Caco-2 (cell line): ENCODE measurements at regions not wholly inside any gene's neighbourhood (a gene's known extent, or its start where the extent isn't known, plus 50 kb on each side); places are given as distances from the start of the nearest gene placed in this dataset.

Source experiments
- BruUV-seq: library from RNA; stranded (reverse); fragments of 400-500 nt; replicated peaks from 2 replicates; lab custom pipeline; 2021; lab: Mats Ljungman, UMichigan
- CTCF ChIA-PET: fragments of 300-600 bp; sonication (Branson Sonifier 250); formaldehyde crosslinking; loops from one replicate; lab custom pipeline; 2022; ENCODE audit warnings: antibody characterized with exemption; lab: Charles Lee
- POLR2A ChIA-PET: fragments of 300-600 bp; sonication (Branson Sonifier 250); formaldehyde crosslinking; loops from one replicate; lab custom pipeline; 2022; ENCODE audit warnings: antibody characterized with exemption; lab: Charles Lee
- DNase-seq, 2 experiments: peaks; one replicate each; pipeline versions ENCODE4 v3.0.0 to v3.0.0-alpha.2; 2020 to 2022
- H3K27me3 ChIP-seq: replicated peaks from 2 replicates; pipeline ENCODE4 v1.6.0; 2011; ENCODE audit warnings: low read length; ENCODE audit not compliant: control insufficient read depth, insufficient read depth
- H3K36me3 ChIP-seq: 2 replicates; pipeline ENCODE4 v1.5.1; 2011; ENCODE audit warnings: low read length; ENCODE audit not compliant: control insufficient read depth, insufficient read depth
- H3K4me1 ChIP-seq: fragments of 250-450 bp; sonication (Bioruptor Pico); 2 replicates; pipeline ENCODE4 v1.5.1; 2020; ENCODE audit warnings: mild to moderate bottlenecking
- H3K4me3 ChIP-seq: 2 replicates; pipeline ENCODE4 v1.5.1; 2011; ENCODE audit warnings: low read depth, mild to moderate bottlenecking, control low read depth, low read length
- H3K9me3 ChIP-seq: fragments of 250-450 bp; sonication (Bioruptor Pico); 2 replicates; pipeline ENCODE4 v1.5.1; 2020; ENCODE audit warnings: mild to moderate bottlenecking, moderate library complexity
- H3K27ac Mint-ChIP-seq: one replicate; pipeline ENCODE4 v1.8.0; 2022; ENCODE audit warnings: mixed read lengths; ENCODE audit not compliant: unreplicated experiment
- H3K27me3 Mint-ChIP-seq: one replicate; pipeline ENCODE4 v1.8.0; 2022; ENCODE audit warnings: mixed read lengths; ENCODE audit not compliant: insufficient read depth, unreplicated experiment
- H3K36me3 Mint-ChIP-seq: one replicate; pipeline ENCODE4 v1.8.0; 2022; ENCODE audit warnings: mild to moderate bottlenecking, mixed read lengths; ENCODE audit not compliant: insufficient read depth, unreplicated experiment
- H3K4me1 Mint-ChIP-seq: one replicate; pipeline ENCODE4 v1.8.0; 2022; ENCODE audit warnings: low read depth, mixed read lengths; ENCODE audit not compliant: unreplicated experiment
- H3K4me3 Mint-ChIP-seq: one replicate; pipeline ENCODE4 v1.8.0; 2022; ENCODE audit warnings: mild to moderate bottlenecking, moderate library complexity, mixed read lengths; ENCODE audit not compliant: unreplicated experiment
- H3K9me3 Mint-ChIP-seq: one replicate; pipeline ENCODE4 v1.8.0; 2022; ENCODE audit warnings: mixed read lengths; ENCODE audit not compliant: unreplicated experiment
- intact Hi-C: fragments of 100-400 bp; cut with micrococcal nuclease; formaldehyde crosslinking; loops from one replicate; pipeline ENCODE4 v1.10.0; 2022; ENCODE audit not compliant: unreplicated experiment
- TF ChIP-seq, protein P1 (sequence below), 2 experiments: fragments of 200-600 bp in 1 of 2; IDR thresholded peaks; 1 replicate in 1 of 2; 2 replicates in 1 of 2; pipeline versions ENCODE4 v1.5.1 to v1.8.0; 2011 to 2022; ENCODE audit warnings: antibody characterized with exemption in 1 of 2, control low read depth in 1 of 2, inconsistent platforms in 1 of 2, low read depth in 1 of 2, low read length in 1 of 2, mild to moderate bottlenecking in 1 of 2, moderate library complexity in 1 of 2; ENCODE audit not compliant: insufficient read depth in 1 of 2, severe bottlenecking in 1 of 2, unreplicated experiment in 1 of 2

DNA sequence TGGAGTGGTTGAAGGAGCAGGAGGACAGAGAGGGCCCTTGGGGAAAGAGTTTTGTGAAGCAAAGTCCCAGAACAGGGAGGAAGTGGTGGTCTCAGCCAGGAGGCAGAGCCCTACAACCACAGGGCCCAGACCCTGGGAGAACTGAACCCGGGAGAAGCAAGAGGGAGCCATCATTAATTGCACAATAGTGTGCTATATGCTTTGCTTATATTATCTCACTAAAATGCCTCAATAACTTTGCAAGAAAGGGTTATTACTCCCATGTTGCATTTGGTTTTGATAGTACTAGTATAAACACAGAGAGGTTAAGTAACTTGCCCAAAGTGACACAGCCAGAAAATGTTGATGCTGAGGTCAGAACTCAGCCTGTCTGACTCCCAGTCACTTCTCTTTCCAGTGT, 124.3 kb downstream of the FOXD2 start:
- POLR2A ChIA-PET: no interaction called here
- TF ChIP-seq, protein P1, sequence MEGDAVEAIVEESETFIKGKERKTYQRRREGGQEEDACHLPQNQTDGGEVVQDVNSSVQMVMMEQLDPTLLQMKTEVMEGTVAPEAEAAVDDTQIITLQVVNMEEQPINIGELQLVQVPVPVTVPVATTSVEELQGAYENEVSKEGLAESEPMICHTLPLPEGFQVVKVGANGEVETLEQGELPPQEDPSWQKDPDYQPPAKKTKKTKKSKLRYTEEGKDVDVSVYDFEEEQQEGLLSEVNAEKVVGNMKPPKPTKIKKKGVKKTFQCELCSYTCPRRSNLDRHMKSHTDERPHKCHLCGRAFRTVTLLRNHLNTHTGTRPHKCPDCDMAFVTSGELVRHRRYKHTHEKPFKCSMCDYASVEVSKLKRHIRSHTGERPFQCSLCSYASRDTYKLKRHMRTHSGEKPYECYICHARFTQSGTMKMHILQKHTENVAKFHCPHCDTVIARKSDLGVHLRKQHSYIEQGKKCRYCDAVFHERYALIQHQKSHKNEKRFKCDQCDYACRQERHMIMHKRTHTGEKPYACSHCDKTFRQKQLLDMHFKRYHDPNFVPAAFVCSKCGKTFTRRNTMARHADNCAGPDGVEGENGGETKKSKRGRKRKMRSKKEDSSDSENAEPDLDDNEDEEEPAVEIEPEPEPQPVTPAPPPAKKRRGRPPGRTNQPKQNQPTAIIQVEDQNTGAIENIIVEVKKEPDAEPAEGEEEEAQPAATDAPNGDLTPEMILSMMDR (IDR thresholded peaks at IDR 0.05; ENCODE audit: insufficient read depth in 1 of 2, low read depth in 1 of 2, low read length in 1 of 2, severe bottlenecking in 1 of 2, unreplicated experiment in 1 of 2): no peak
- CTCF ChIA-PET: no interaction called here

DNA sequence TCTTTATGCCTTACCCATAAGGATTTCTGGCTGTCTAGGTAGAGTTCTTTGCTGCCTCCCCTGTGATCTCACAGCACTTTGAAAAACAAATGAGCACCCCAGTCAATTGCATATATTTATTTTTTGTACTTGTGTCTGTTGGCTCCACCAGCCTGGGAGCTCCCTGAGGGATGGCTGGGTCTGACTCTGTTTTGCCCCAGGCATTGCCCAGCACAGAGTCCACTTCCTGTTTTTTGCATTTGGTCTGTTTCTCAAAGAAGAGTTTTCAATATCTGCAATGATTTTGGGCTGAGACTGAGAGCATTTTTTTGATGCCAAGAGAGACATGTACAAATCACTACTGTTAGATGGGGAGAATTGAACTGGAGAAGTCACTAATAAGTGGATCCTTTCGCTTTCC, 125.0 kb downstream of the FOXD2 start:
- CTCF ChIA-PET: no interaction called here
- POLR2A ChIA-PET: no interaction called here
- H3K4me1 Mint-ChIP-seq: peaks cover 16% of the 10 kb centered on the region
- peaks cover 4% of the 10 kb centered on the region; the same call in 1 of the 2 replicates for H3K4me1 ChIP-seq
- H3K4me3 ChIP-seq: no peak overlapping the region
- no peaks in the 10 kb centered on the region for H3K9me3 ChIP-seq
- H3K27me3 Mint-ChIP-seq: no peaks in the 10 kb centered on the region
- intact Hi-C loops: no loop called here
- TF ChIP-seq, protein P1 (IDR thresholded peaks at IDR 0.05; ENCODE audit: insufficient read depth in 1 of 2, low read depth in 1 of 2, low read length in 1 of 2, severe bottlenecking in 1 of 2, unreplicated experiment in 1 of 2): no peak
- H3K9me3 Mint-ChIP-seq: no peaks in the 10 kb centered on the region
- no TSS peak for BruUV-seq
- H3K36me3 Mint-ChIP-seq: no peaks in the 10 kb centered on the region
- H3K36me3 ChIP-seq: no peaks in the 10 kb centered on the region
- DNase-seq: no peak
- H3K27ac Mint-ChIP-seq: no peak overlapping the region
- H3K4me3 Mint-ChIP-seq: no peak overlapping the region
- no peaks in the 10 kb centered on the region for H3K27me3 ChIP-seq

More for the DNA sequence above, 124.3 kb downstream of the FOXD2 start:
- Mint-ChIP-seq H3K4me1 (peaks cover 16% of the 10 kb centered on the region), H3K4me3 (no peak overlapping the region), H3K27me3 (no peaks in the 10 kb centered on the region), H3K9me3 (no peaks in the 10 kb centered on the region), H3K36me3 (no peaks in the 10 kb centered on the region), H3K27ac (no peak overlapping the region)
- no peak for DNase-seq
- H3K4me3 ChIP-seq: no peak overlapping the region
- H3K36me3 ChIP-seq: no peaks in the 10 kb centered on the region
- intact Hi-C loops: no loop called here
- H3K27me3 ChIP-seq: no peaks in the 10 kb centered on the region
- H3K9me3 ChIP-seq: no peaks in the 10 kb centered on the region
- BruUV-seq: no TSS peak
- H3K4me1 ChIP-seq: peaks cover 4% of the 10 kb centered on the region; the same call in 1 of the 2 replicates

DNA sequence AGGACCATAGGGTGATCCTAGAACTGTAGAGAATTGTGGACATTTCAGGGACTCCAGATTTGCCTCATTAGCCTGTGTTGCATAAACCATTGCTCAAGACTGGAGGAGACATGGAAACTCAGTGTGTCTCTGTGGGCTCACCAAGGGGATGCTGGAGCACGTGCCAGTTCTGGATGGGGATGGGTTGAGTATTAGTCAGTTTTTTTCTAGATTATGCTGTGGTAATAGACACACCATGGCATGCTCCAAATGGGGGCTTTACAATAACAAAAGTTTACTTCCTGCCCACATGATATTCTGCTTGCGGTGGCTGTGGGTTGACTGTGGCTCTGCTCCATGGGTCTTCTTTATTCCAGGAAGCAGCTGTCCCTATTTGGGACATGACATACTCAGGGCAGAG, 125.4 kb downstream of the FOXD2 start:
- H3K4me3 Mint-ChIP-seq: no peak overlapping the region
- DNase-seq: no peak
- TF ChIP-seq, protein P1 (IDR thresholded peaks at IDR 0.05; ENCODE audit: insufficient read depth in 1 of 2, low read depth in 1 of 2, low read length in 1 of 2, severe bottlenecking in 1 of 2, unreplicated experiment in 1 of 2): no peak
- H3K27me3 Mint-ChIP-seq: no peaks in the 10 kb centered on the region
- no peaks in the 10 kb centered on the region for H3K27me3 ChIP-seq
- H3K36me3 ChIP-seq: no peaks in the 10 kb centered on the region
- H3K4me1 ChIP-seq: peaks cover 4% of the 10 kb centered on the region; the same call in 1 of the 2 replicates
- no peak overlapping the region for H3K4me3 ChIP-seq
- H3K27ac Mint-ChIP-seq: no peak overlapping the region
- H3K9me3 Mint-ChIP-seq: no peaks in the 10 kb centered on the region
- H3K4me1 Mint-ChIP-seq: peaks cover 16% of the 10 kb centered on the region
- H3K36me3 Mint-ChIP-seq: no peaks in the 10 kb centered on the region
- BruUV-seq: no TSS peak
- intact Hi-C loops: no loop called here
- CTCF ChIA-PET: no interaction called here
- POLR2A ChIA-PET: no interaction called here
- no peaks in the 10 kb centered on the region for H3K9me3 ChIP-seq
